ENCODE measurements at regions not wholly inside any gene's neighbourhood (a gene's known extent, or its start where the extent isn't known, plus 50 kb on each side); places are given as distances from the start of the nearest gene placed in this dataset.

GRCh38 chrX:138763761-138764160 lies 52.2 kb upstream of the FGF13 start:
- TF ChIP-seq CTCF (conservative IDR thresholded peaks at IDR 0.05; ENCODE audit: low read depth, low read length) = no peak
- no peak for TF ChIP-seq EZH2 (IDR thresholded peaks at IDR 0.05; ENCODE audit: low read length, unreplicated experiment)
- no peak for TF ChIP-seq EZH2phosphoT487 (IDR thresholded peaks at IDR 0.05; ENCODE audit: borderline replicate concordance, low read length)
